ENCODE measurements at regions not wholly inside any gene's neighbourhood (a gene's known extent, or its start where the extent isn't known, plus 50 kb on each side); places are given as distances from the start of the nearest gene placed in this dataset.

- no peak for TF ChIP-seq CTCF (IDR thresholded peaks at IDR 0.05; ENCODE audit: poor library complexity)
- no peak for TF ChIP-seq EZH2 (IDR thresholded peaks at IDR 0.05; ENCODE audit: borderline replicate concordance)
- TF ChIP-seq EZH2phosphoT487 (IDR thresholded peaks at IDR 0.05; ENCODE audit: low read depth, severe bottlenecking, unreplicated experiment): no peak
These were observed 434.0 kb downstream of the FOXO1 start for GRCh38 chr13:40232311-40233040.
